GM12864 (cell line): ENCODE measurements at regions not wholly inside any gene's neighbourhood (a gene's known extent, or its start where the extent isn't known, plus 50 kb on each side); places are given as distances from the start of the nearest gene placed in this dataset.
"Not testable (repeated sequence)": the region's sequence is repeated elsewhere in the genome, so short reads cannot be mapped to it uniquely, and the experiment has no call there.

Source experiments
- DNase-seq: peaks from one replicate; pipeline ENCODE4 v3.0.0-alpha.2; 2011; ENCODE audit warnings: low read depth
- H3K4me3 ChIP-seq: 2 replicates; pipeline ENCODE4 v1.5.1; 2011; ENCODE audit warnings: mild to moderate bottlenecking, low read depth, low read length, control low read depth
- CTCF ChIP-seq: IDR thresholded peaks from 2 replicates; pipeline ENCODE4 v1.5.1; 2011; ENCODE audit warnings: low read depth, mild to moderate bottlenecking, moderate library complexity, low read length, control low read depth, inconsistent platforms; ENCODE audit errors: missing control alignments

- DNase-seq, result no peak
- TF ChIP-seq CTCF, result no peak
- no peak overlapping the region for H3K4me3 ChIP-seq
These were observed 147.5 kb downstream of the IPO8 start for GRCh38 chr12:30548203-30548602.

GRCh38 chr12:30546121-30546520, 149.5 kb downstream of the IPO8 start:
- no peak for TF ChIP-seq CTCF
- no peak overlapping the region for H3K4me3 ChIP-seq

GRCh38 chr12:30544704-30545103, 151.0 kb downstream of the IPO8 start:
- not testable (repeated sequence) for H3K4me3 ChIP-seq, DNase-seq

More at GRCh38 chr12:30546121-30546520, 149.5 kb downstream of the IPO8 start:
- DNase-seq, result no peak

GRCh38 chr12:30537228-30537627, 158.4 kb downstream of the IPO8 start:
- no peak for TF ChIP-seq CTCF
- DNase-seq, result no peak
- H3K4me3 ChIP-seq, result no peak overlapping the region

GRCh38 chr12:30533558-30534265, 162.0 kb downstream of the IPO8 start:
- DNase-seq, result no peak
- TF ChIP-seq CTCF, result no peak
- H3K4me3 ChIP-seq, result no peak overlapping the region

GRCh38 chr12:30531731-30532678, 163.7 kb downstream of the IPO8 start:
- no peak for DNase-seq
- H3K4me3 ChIP-seq, result no peak overlapping the region
- TF ChIP-seq CTCF, result no peak

GRCh38 chr12:30529489-30530269, 166.0 kb downstream of the IPO8 start:
- no peak for TF ChIP-seq CTCF
- DNase-seq, result no peak

More at GRCh38 chr12:30529489-30530269, 166.0 kb downstream of the IPO8 start:
- H3K4me3 ChIP-seq, result no peak overlapping the region
